Endodermal cell (in vitro differentiated cells): ENCODE measurements at regions not wholly inside any gene's neighbourhood (a gene's known extent, or its start where the extent isn't known, plus 50 kb on each side); places are given as distances from the start of the nearest gene placed in this dataset.

ENCODE experiments used
- DNase-seq: peaks from one replicate; pipeline ENCODE4 v3.0.0-alpha.2; 2017
- H3K27ac ChIP-seq: 2 replicates; pipeline ENCODE4 v1.5.1; 2013; ENCODE audit warnings: mild to moderate bottlenecking, low read depth, low read length, moderate library complexity
- H3K27me3 ChIP-seq: 2 replicates; pipeline ENCODE4 v1.6.1; 2013; ENCODE audit warnings: mild to moderate bottlenecking, low read length, moderate library complexity; ENCODE audit not compliant: insufficient read depth, control insufficient read depth, poor library complexity, severe bottlenecking
- H3K36me3 ChIP-seq: 2 replicates; pipeline ENCODE4 v1.7.0; 2013; ENCODE audit warnings: mild to moderate bottlenecking, low read length, moderate library complexity; ENCODE audit not compliant: control insufficient read depth, insufficient read depth
- H3K4me1 ChIP-seq: one replicate; pipeline ENCODE4 v1.7.0; 2013; ENCODE audit warnings: low read length; ENCODE audit not compliant: control insufficient read depth, insufficient read depth
- H3K4me3 ChIP-seq: 2 replicates; pipeline ENCODE4 v1.5.1; 2013; ENCODE audit warnings: mild to moderate bottlenecking, low read length, moderate library complexity
- H3K9ac ChIP-seq: 2 replicates; pipeline ENCODE4 v1.6.1; 2013; ENCODE audit warnings: mild to moderate bottlenecking, low read length, moderate library complexity; ENCODE audit not compliant: poor library complexity, severe bottlenecking; ENCODE audit errors: extremely low read depth
- H3K9me3 ChIP-seq: 2 replicates; pipeline ENCODE4 v1.6.1; 2013; ENCODE audit warnings: mild to moderate bottlenecking, low read length, moderate library complexity; ENCODE audit not compliant: control insufficient read depth
- H3K27ac Mint-ChIP-seq: 2 replicates; pipeline ENCODE4 v1.8.0; 2020; ENCODE audit warnings: mixed read lengths
- H3K27me3 Mint-ChIP-seq: 2 replicates; pipeline ENCODE4 v1.8.0; 2021; ENCODE audit warnings: mild to moderate bottlenecking, mixed read lengths; ENCODE audit not compliant: insufficient read depth
- H3K36me3 Mint-ChIP-seq: 2 replicates; pipeline ENCODE4 v1.8.0; 2020; ENCODE audit warnings: low read depth, mixed read lengths
- H3K4me1 Mint-ChIP-seq: 2 replicates; pipeline ENCODE4 v1.8.0; 2020; ENCODE audit warnings: mixed read lengths
- H3K4me3 Mint-ChIP-seq: 2 replicates; pipeline ENCODE4 v1.8.0; 2020; ENCODE audit warnings: mild to moderate bottlenecking, moderate library complexity, mixed read lengths
- H3K9me3 Mint-ChIP-seq: 2 replicates; pipeline ENCODE4 v1.8.0; 2020; ENCODE audit warnings: mild to moderate bottlenecking, mixed read lengths
- CTCF ChIP-seq: fragments of 200-600 bp; sonication (generic); conservative IDR thresholded peaks from 2 replicates; pipeline ENCODE4 v1.5.0; 2021; ENCODE audit warnings: antibody characterized with exemption, mild to moderate bottlenecking
- WGBS, 2 experiments: methylation state at CpG; one replicate each; pipeline versions ENCODE4 v1.1.5 to v1.1.7; 2013; ENCODE audit warnings: missing lambda C conversion rate in 2 of 2, mixed read lengths in 1 of 2; ENCODE audit not compliant: insufficient coverage in 1 of 2, insufficient read length in 1 of 2; 5-methylcytosine and 5-hydroxymethylcytosine counted together

- Histone ChIP-seq H3K4me3 (no peak overlapping the region), H3K36me3 (no peaks in the 10 kb centered on the region), H3K9ac (no peak overlapping the region), H3K27ac (no peak overlapping the region), H3K4me1 (no peaks in the 10 kb centered on the region), H3K27me3 (no peaks in the 10 kb centered on the region), H3K9me3 (no peaks in the 10 kb centered on the region)
- Mint-ChIP-seq H3K9me3 (no peaks in the 10 kb centered on the region), H3K27me3 (peaks cover 3% of the 10 kb centered on the region), H3K4me1 (no peaks in the 10 kb centered on the region), H3K36me3 (no peaks in the 10 kb centered on the region), H3K4me3 (no peak overlapping the region), H3K27ac (no peak overlapping the region)
- 95 to 98% methylated on average over 6 to 14 of the region's 14 CpGs for WGBS, 2 experiments
- TF ChIP-seq CTCF = no peak
- DNase-seq = no peak
These were observed 181.1 kb downstream of the URI1 start for GRCh38 chr19:30123119-30123518.

- Mint-ChIP-seq H3K9me3 (no peaks in the 10 kb centered on the region), H3K4me1 (no peaks in the 10 kb centered on the region), H3K27me3 (peaks cover 3% of the 10 kb centered on the region), H3K4me3 (no peak overlapping the region), H3K27ac (no peak overlapping the region), H3K36me3 (no peaks in the 10 kb centered on the region)
- 79 to 80% methylated on average over 5 to 9 of the region's 9 CpGs for WGBS, 2 experiments
- TF ChIP-seq CTCF = no peak
- Histone ChIP-seq H3K36me3 (no peaks in the 10 kb centered on the region), H3K4me3 (no peak overlapping the region), H3K9ac (no peak overlapping the region), H3K27ac (no peak overlapping the region), H3K27me3 (no peaks in the 10 kb centered on the region), H3K9me3 (no peaks in the 10 kb centered on the region), H3K4me1 (no peaks in the 10 kb centered on the region)
- no peak for DNase-seq
These were observed 181.6 kb downstream of the URI1 start for GRCh38 chr19:30123611-30124010.

- no peak for TF ChIP-seq CTCF
- H3K27ac ChIP-seq = no peak overlapping the region
- H3K4me1 ChIP-seq = no peaks in the 10 kb centered on the region
- Mint-ChIP-seq H3K27ac (no peak overlapping the region), H3K4me1 (no peaks in the 10 kb centered on the region), H3K27me3 (peaks cover 1% of the 10 kb centered on the region), H3K9me3 (peaks cover 2% of the 10 kb centered on the region), H3K4me3 (no peak overlapping the region), H3K36me3 (no peaks in the 10 kb centered on the region)
- no peaks in the 10 kb centered on the region for H3K27me3 ChIP-seq
- H3K4me3 ChIP-seq = no peak overlapping the region
- no peaks in the 10 kb centered on the region for H3K36me3 ChIP-seq
- H3K9ac ChIP-seq = no peak overlapping the region
- no peaks in the 10 kb centered on the region for H3K9me3 ChIP-seq
- 80 to 88% methylated on average over 2 to 6 of the region's 6 CpGs for whole genome bisulfite sequencing, 2 experiments
- no peak for DNase-seq
These were observed 186.2 kb downstream of the URI1 start for GRCh38 chr19:30128211-30128610.
